ENCODE measurements at regions not wholly inside any gene's neighbourhood (a gene's known extent, or its start where the extent isn't known, plus 50 kb on each side); places are given as distances from the start of the nearest gene placed in this dataset.

DNA sequence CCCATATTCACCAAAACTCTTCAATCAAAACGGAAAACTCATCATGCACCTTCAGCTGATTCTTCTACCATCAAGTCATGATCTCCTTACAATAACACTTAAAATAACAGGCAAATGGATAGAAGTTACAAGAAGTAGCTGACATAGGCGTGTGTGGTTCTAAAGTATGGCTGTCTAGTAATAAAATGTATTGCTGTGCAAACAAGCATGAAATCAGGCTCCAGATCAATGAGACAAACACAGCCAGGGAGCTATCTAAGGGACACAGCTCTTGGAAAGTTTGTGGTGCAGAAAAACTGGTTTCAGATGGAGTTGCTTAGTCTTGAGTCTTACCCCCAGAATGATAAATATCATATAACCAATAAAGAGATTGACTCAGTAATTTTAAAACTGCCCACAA lies 434.8 kb upstream of the NOX3 start:
- TF ChIP-seq POLR2AphosphoS5 (IDR thresholded peaks at IDR 0.05) (no peak), POLR2A (IDR thresholded peaks at IDR 0.05) (no peak), EP300 (IDR thresholded peaks at IDR 0.05; ENCODE audit: low read depth) (no peak)
- TF ChIP-seq, protein P1, sequence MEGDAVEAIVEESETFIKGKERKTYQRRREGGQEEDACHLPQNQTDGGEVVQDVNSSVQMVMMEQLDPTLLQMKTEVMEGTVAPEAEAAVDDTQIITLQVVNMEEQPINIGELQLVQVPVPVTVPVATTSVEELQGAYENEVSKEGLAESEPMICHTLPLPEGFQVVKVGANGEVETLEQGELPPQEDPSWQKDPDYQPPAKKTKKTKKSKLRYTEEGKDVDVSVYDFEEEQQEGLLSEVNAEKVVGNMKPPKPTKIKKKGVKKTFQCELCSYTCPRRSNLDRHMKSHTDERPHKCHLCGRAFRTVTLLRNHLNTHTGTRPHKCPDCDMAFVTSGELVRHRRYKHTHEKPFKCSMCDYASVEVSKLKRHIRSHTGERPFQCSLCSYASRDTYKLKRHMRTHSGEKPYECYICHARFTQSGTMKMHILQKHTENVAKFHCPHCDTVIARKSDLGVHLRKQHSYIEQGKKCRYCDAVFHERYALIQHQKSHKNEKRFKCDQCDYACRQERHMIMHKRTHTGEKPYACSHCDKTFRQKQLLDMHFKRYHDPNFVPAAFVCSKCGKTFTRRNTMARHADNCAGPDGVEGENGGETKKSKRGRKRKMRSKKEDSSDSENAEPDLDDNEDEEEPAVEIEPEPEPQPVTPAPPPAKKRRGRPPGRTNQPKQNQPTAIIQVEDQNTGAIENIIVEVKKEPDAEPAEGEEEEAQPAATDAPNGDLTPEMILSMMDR (IDR thresholded peaks at IDR 0.05), result no peak
